ENCODE measurements at regions not wholly inside any gene's neighbourhood (a gene's known extent, or its start where the extent isn't known, plus 50 kb on each side); places are given as distances from the start of the nearest gene placed in this dataset.
"Not testable (repeated sequence)": the region's sequence is repeated elsewhere in the genome, so short reads cannot be mapped to it uniquely, and the experiment has no call there.

DNA sequence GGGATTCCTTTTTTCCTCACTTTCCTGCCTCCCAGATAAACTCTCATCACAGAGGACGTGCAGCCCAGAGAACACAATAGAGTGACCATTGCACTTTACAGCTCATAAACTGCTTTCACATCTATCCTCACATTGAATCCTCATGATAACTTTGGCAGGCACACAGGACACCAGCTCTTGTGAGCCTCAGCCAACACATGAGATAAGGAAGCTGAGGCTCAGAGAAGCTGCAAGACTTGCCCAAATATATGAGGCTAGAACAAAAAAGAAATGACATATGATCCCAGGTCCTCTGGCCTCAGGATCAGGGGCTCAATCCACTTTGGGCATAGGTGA is 85.0 kb upstream of the CPEB2 start:
- Histone ChIP-seq H3K4me3 (no peak overlapping the region), H3K4me1 (no peaks in the 10 kb centered on the region), H3K9me3 (no peaks in the 10 kb centered on the region), H3K36me3 (no peaks in the 10 kb centered on the region), H3K27me3 (no peaks in the 10 kb centered on the region), H3K27ac (no peak overlapping the region)
- intact Hi-C loops (cut with DNase I; ENCODE audit: low total_unique reads) (no loop called here), in situ Hi-C loops (cut with MboI; ENCODE audit: low sequenced_read_pairs in 4 of 4) (no loop called here)
- no peak for TF ChIP-seq POLR2A (IDR thresholded peaks at IDR 0.05)
- TF ChIP-seq, protein P1, sequence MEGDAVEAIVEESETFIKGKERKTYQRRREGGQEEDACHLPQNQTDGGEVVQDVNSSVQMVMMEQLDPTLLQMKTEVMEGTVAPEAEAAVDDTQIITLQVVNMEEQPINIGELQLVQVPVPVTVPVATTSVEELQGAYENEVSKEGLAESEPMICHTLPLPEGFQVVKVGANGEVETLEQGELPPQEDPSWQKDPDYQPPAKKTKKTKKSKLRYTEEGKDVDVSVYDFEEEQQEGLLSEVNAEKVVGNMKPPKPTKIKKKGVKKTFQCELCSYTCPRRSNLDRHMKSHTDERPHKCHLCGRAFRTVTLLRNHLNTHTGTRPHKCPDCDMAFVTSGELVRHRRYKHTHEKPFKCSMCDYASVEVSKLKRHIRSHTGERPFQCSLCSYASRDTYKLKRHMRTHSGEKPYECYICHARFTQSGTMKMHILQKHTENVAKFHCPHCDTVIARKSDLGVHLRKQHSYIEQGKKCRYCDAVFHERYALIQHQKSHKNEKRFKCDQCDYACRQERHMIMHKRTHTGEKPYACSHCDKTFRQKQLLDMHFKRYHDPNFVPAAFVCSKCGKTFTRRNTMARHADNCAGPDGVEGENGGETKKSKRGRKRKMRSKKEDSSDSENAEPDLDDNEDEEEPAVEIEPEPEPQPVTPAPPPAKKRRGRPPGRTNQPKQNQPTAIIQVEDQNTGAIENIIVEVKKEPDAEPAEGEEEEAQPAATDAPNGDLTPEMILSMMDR (IDR thresholded peaks at IDR 0.05 in 4 of 5, conservative IDR thresholded peaks at IDR 0.05 in 1 of 5) = no peak
- DNase-seq (no peak), ATAC-seq (no peak)

DNA sequence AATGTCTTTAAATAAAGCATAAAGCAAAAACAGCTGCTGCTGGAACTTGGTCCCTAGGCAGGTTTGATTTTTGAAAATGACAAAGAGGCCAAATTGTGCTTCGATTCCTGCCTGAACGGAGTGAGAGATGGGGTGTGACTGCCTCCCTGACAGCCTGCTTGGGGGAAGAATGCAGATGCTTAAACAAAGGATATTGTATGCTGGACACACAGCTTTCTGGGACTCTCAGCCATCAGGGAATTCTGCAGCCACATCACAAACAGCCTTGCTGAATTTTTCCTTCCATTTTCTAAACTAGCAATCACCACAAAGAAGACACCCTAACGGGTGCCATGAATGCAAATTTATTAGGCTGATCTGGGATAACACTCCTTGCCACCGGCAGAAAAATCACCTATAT is 83.9 kb upstream of the CPEB2 start:
- H3K4me1 ChIP-seq = no peaks in the 10 kb centered on the region
- ATAC-seq (no peak), DNase-seq (no peak)
- no peaks in the 10 kb centered on the region for H3K27me3 ChIP-seq
- intact Hi-C loops (cut with DNase I; ENCODE audit: low total_unique reads) = no loop called here
- H3K4me3 ChIP-seq = no peak overlapping the region
- no peaks in the 10 kb centered on the region for H3K9me3 ChIP-seq
- in situ Hi-C loops (cut with MboI; ENCODE audit: low sequenced_read_pairs in 4 of 4) = no loop called here
- H3K36me3 ChIP-seq = no peaks in the 10 kb centered on the region
- TF ChIP-seq, protein P1 (IDR thresholded peaks at IDR 0.05 in 4 of 5, conservative IDR thresholded peaks at IDR 0.05 in 1 of 5) = no peak
- TF ChIP-seq POLR2A (IDR thresholded peaks at IDR 0.05) = no peak
- no peak overlapping the region for H3K27ac ChIP-seq

GRCh38 chr4:14919785-14920184 is 82.5 kb upstream of the CPEB2 start:
- Histone ChIP-seq H3K27me3 (no peaks in the 10 kb centered on the region), H3K36me3 (no peaks in the 10 kb centered on the region), H3K27ac (no peak overlapping the region), H3K4me1 (no peaks in the 10 kb centered on the region), H3K9me3 (no peaks in the 10 kb centered on the region), H3K4me3 (no peak overlapping the region)
- in situ Hi-C loops (cut with MboI; ENCODE audit: low sequenced_read_pairs in 4 of 4) (no loop called here), intact Hi-C loops (cut with DNase I; ENCODE audit: low total_unique reads) (no loop called here)
- ATAC-seq (no peak), DNase-seq (no peak)
- no peak for TF ChIP-seq POLR2A (IDR thresholded peaks at IDR 0.05)
- TF ChIP-seq, protein P1 (IDR thresholded peaks at IDR 0.05 in 4 of 5, conservative IDR thresholded peaks at IDR 0.05 in 1 of 5) = no peak

DNA sequence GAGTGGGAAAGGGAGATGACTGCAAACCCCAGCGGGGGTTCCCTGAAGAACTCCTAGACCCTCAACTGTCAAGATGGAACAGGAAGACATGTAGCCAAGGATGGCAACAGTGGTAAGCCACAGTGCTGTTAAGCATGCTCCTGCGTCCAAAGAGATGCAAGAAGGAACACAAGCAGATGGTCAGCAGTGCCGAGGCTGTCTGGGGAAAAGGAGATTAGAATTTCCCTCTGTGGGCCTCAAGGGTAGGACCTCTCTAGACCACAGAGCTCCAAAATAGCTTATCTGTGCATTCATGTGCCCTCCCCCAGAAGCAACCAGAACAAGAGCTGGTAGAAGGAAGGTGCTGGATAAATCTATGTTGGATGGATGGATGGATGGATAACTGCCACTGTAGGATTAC is 82.0 kb upstream of the CPEB2 start:
- H3K27ac ChIP-seq = no peak overlapping the region
- no peak overlapping the region for H3K4me3 ChIP-seq
- intact Hi-C loops (cut with DNase I; ENCODE audit: low total_unique reads) = no loop called here
- DNase-seq (no peak), ATAC-seq (no peak)
- H3K36me3 ChIP-seq = no peaks in the 10 kb centered on the region
- TF ChIP-seq POLR2A (IDR thresholded peaks at IDR 0.05) = no peak
- TF ChIP-seq, protein P1 (IDR thresholded peaks at IDR 0.05 in 4 of 5, conservative IDR thresholded peaks at IDR 0.05 in 1 of 5) = no peak
- H3K9me3 ChIP-seq = no peaks in the 10 kb centered on the region
- H3K4me1 ChIP-seq = no peaks in the 10 kb centered on the region
- in situ Hi-C loops (cut with MboI; ENCODE audit: low sequenced_read_pairs in 4 of 4) = no loop called here
- H3K27me3 ChIP-seq = no peaks in the 10 kb centered on the region

GRCh38 chr4:14920759-14921320 is 81.4 kb upstream of the CPEB2 start:
- ATAC-seq = no peak
- TF ChIP-seq, protein P1 (IDR thresholded peaks at IDR 0.05 in 4 of 5, conservative IDR thresholded peaks at IDR 0.05 in 1 of 5) = no peak
- TF ChIP-seq POLR2A (IDR thresholded peaks at IDR 0.05) = no peak
- H3K4me3 ChIP-seq = no peak overlapping the region
- in situ Hi-C loops (cut with MboI; ENCODE audit: low sequenced_read_pairs in 4 of 4) (no loop called here), intact Hi-C loops (cut with DNase I; ENCODE audit: low total_unique reads) (no loop called here)
- H3K36me3 ChIP-seq = no peaks in the 10 kb centered on the region
- no peaks in the 10 kb centered on the region for H3K4me1 ChIP-seq
- no peak for DNase-seq
- no peak overlapping the region for H3K27ac ChIP-seq
- H3K9me3 ChIP-seq = no peaks in the 10 kb centered on the region
- no peaks in the 10 kb centered on the region for H3K27me3 ChIP-seq

GRCh38 chr4:14921781-14922180 is 80.5 kb upstream of the CPEB2 start:
- H3K9me3 ChIP-seq; in situ Hi-C loops (cut with MboI; ENCODE audit: low sequenced_read_pairs in 4 of 4); H3K36me3 ChIP-seq; ATAC-seq; H3K27ac ChIP-seq; intact Hi-C loops (cut with DNase I; ENCODE audit: low total_unique reads); DNase-seq; H3K27me3 ChIP-seq; H3K4me1 ChIP-seq; H3K4me3 ChIP-seq: not testable (repeated sequence)

Measured in gastrocnemius medialis (tissue), 4 donors.